HAP-1 (cell line): ENCODE measurements at regions not wholly inside any gene's neighbourhood (a gene's known extent, or its start where the extent isn't known, plus 50 kb on each side); places are given as distances from the start of the nearest gene placed in this dataset.

ENCODE experiments used
- DNase-seq, 2 experiments: peaks; one replicate each; pipeline ENCODE4 v3.0.0-alpha.2; 2016 to 2020; ENCODE audit warnings: low spot score in 2 of 2
- H3K27me3 ChIP-seq: fragments of 250-450 bp; sonication (Bioruptor Pico); 2 replicates; pipeline ENCODE4 v1.5.1; 2020; ENCODE audit warnings: low read depth, mild to moderate bottlenecking, moderate library complexity
- H3K36me3 ChIP-seq: fragments of 250-450 bp; sonication (Bioruptor Pico); replicated peaks from 2 replicates; pipeline ENCODE4 v1.5.1; 2020; ENCODE audit warnings: mild to moderate bottlenecking
- H3K4me1 ChIP-seq: fragments of 250-450 bp; sonication (Bioruptor Pico); 2 replicates; pipeline ENCODE4 v1.5.1; 2020; ENCODE audit warnings: mild to moderate bottlenecking
- H3K4me3 ChIP-seq: fragments of 250-450 bp; sonication (Bioruptor Pico); 2 replicates; pipeline ENCODE4 v1.5.1; 2020; ENCODE audit warnings: mild to moderate bottlenecking, moderate library complexity
- H3K9me3 ChIP-seq: fragments of 250-450 bp; sonication (Bioruptor Pico); 2 replicates; pipeline ENCODE4 v1.5.1; 2020; ENCODE audit warnings: mild to moderate bottlenecking, moderate library complexity
- in situ Hi-C: fragments of 300-500 bp; cut with MboI; formaldehyde crosslinking; loops from 3 replicates; pipeline ENCODE4 v1.14.3; 2020; ENCODE audit warnings: low sequenced_read_pairs, inconsistent platforms, mixed read lengths

- in situ Hi-C loops = no loop called here
- peak; percentile 47 to 81 for DNase-seq
- peaks cover 38% of the 10 kb centered on the region for H3K4me1 ChIP-seq
These were observed 330.2 kb upstream of the CHAC2 start for GRCh38 chr2:53437371-53437770.

DNA sequence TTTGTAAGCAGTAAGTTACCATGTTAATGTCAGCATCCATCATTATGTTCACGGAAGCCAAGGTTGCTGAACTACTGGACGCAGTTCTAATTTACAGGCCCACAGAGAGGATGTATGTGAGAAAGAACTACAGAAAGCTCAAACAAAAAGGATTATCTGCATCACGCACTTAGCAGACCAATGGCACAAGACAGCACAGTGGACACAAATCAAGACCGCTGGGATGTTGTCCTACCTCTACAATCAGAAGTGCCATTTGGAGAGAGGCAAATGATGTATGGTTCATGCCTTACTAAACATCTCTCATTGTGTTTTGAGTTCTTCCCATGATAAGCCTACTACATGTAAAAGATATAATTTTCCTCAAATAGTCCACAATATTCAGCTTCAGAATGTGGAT, 330.7 kb upstream of the CHAC2 start:
- in situ Hi-C loops = no loop called here
- H3K4me1 ChIP-seq = peaks cover 38% of the 10 kb centered on the region
- H3K4me3 ChIP-seq = no peak overlapping the region
- no peaks in the 10 kb centered on the region for H3K9me3 ChIP-seq
- no peaks in the 10 kb centered on the region for H3K27me3 ChIP-seq
- no peaks in the 10 kb centered on the region for H3K36me3 ChIP-seq
- no peak for DNase-seq

More at GRCh38 chr2:53437371-53437770, 330.2 kb upstream of the CHAC2 start:
- Histone ChIP-seq H3K36me3 (no peaks in the 10 kb centered on the region), H3K27me3 (no peaks in the 10 kb centered on the region), H3K4me3 (no peak overlapping the region), H3K9me3 (no peaks in the 10 kb centered on the region)

DNA sequence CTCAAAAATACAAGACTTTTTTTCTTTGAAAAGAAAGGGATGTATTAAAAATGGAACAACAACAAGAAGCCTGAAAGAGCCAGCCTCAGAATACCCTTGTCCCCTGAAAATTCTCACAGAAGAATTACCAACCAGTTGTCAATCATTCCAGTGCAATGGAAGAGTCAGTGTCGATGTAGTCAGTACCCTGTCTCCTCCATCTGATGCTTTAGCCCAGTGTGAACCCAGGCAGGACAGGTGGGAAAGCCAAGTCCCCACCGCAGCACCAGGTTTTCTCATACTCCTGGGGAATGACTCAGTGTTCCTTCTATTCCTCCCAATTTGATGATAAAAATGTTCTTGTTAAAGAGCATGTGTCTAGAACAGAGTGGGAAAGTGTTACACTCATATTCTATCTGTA, 332.0 kb upstream of the CHAC2 start:
- peak in 1 of 2 experiments; percentile 5 for DNase-seq
- in situ Hi-C loops = no loop called here
- H3K9me3 ChIP-seq = no peaks in the 10 kb centered on the region
- no peaks in the 10 kb centered on the region for H3K27me3 ChIP-seq
- no peaks in the 10 kb centered on the region for H3K36me3 ChIP-seq
- peaks cover 38% of the 10 kb centered on the region for H3K4me1 ChIP-seq
- no peak overlapping the region for H3K4me3 ChIP-seq

- no peak overlapping the region for H3K4me3 ChIP-seq
- in situ Hi-C loops = no loop called here
- peaks cover 38% of the 10 kb centered on the region for H3K4me1 ChIP-seq
- H3K27me3 ChIP-seq = no peaks in the 10 kb centered on the region
- H3K9me3 ChIP-seq = no peaks in the 10 kb centered on the region
- no peaks in the 10 kb centered on the region for H3K36me3 ChIP-seq
- DNase-seq = peak in 1 of 2 experiments; percentile 84
These were observed 333.1 kb upstream of the CHAC2 start for GRCh38 chr2:53434466-53434865.

DNA sequence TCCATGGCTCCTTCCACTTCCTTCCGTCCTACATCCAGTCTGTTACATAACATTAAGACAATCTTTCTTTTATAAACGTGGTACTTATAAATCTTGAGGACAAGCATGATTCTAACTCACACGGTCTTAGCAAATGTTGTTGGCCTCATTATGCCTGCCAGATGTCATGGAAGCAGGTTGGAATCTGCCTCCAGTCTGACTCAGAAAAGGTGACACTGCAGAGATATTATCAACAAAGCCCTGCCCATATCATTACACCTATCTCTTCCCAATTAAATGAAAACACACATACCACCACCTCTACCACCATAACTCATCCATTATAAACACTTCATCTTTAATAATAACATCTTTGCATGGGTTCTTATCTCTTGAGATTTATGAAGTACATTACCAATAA, 334.7 kb upstream of the CHAC2 start:
- no peaks in the 10 kb centered on the region for H3K27me3 ChIP-seq
- no peak for DNase-seq
- no peaks in the 10 kb centered on the region for H3K9me3 ChIP-seq
- in situ Hi-C loops = no loop called here
- H3K4me3 ChIP-seq = no peak overlapping the region
- peaks cover 37% of the 10 kb centered on the region for H3K4me1 ChIP-seq
- H3K36me3 ChIP-seq = no peaks in the 10 kb centered on the region

- in situ Hi-C loops = no loop called here
- Histone ChIP-seq H3K9me3 (no peaks in the 10 kb centered on the region), H3K36me3 (no peaks in the 10 kb centered on the region), H3K4me1 (peaks cover 11% of the 10 kb centered on the region), H3K27me3 (no peaks in the 10 kb centered on the region), H3K4me3 (no peak overlapping the region)
- DNase-seq = no peak
These were observed 337.7 kb upstream of the CHAC2 start for GRCh38 chr2:53429901-53430300.

- no peak for DNase-seq
These were observed 342.7 kb upstream of the CHAC2 start for GRCh38 chr2:53424902-53425301.

GRCh38 chr2:53423465-53423864, 344.1 kb upstream of the CHAC2 start:
- no peaks in the 10 kb centered on the region for H3K36me3 ChIP-seq
- no peaks in the 10 kb centered on the region for H3K27me3 ChIP-seq
- in situ Hi-C loops = no loop called here
- H3K4me1 ChIP-seq = no peaks in the 10 kb centered on the region
- DNase-seq = no peak
- H3K9me3 ChIP-seq = no peaks in the 10 kb centered on the region
- no peak overlapping the region for H3K4me3 ChIP-seq

More at GRCh38 chr2:53424902-53425301, 342.7 kb upstream of the CHAC2 start:
- in situ Hi-C loops = no loop called here
- Histone ChIP-seq H3K4me3 (no peak overlapping the region), H3K4me1 (no peaks in the 10 kb centered on the region), H3K27me3 (no peaks in the 10 kb centered on the region), H3K36me3 (no peaks in the 10 kb centered on the region), H3K9me3 (no peaks in the 10 kb centered on the region)

- H3K4me1 ChIP-seq = no peaks in the 10 kb centered on the region
- no peaks in the 10 kb centered on the region for H3K9me3 ChIP-seq
- H3K36me3 ChIP-seq = no peaks in the 10 kb centered on the region
- H3K4me3 ChIP-seq = no peak overlapping the region
- peak; percentile 73 to 74 for DNase-seq
- H3K27me3 ChIP-seq = no peaks in the 10 kb centered on the region
- in situ Hi-C loops = no loop called here
These were observed 344.6 kb upstream of the CHAC2 start for GRCh38 chr2:53422979-53423378.

- Histone ChIP-seq H3K36me3 (no peaks in the 10 kb centered on the region), H3K9me3 (no peaks in the 10 kb centered on the region), H3K4me1 (no peaks in the 10 kb centered on the region), H3K27me3 (no peaks in the 10 kb centered on the region), H3K4me3 (no peak overlapping the region)
- in situ Hi-C loops = no loop called here
- no peak for DNase-seq
These were observed 350.2 kb upstream of the CHAC2 start for GRCh38 chr2:53417385-53417784.

- in situ Hi-C loops = no loop called here
- no peaks in the 10 kb centered on the region for H3K27me3 ChIP-seq
- no peak for DNase-seq
These were observed 360.1 kb upstream of the CHAC2 start for GRCh38 chr2:53407363-53408080.

DNA sequence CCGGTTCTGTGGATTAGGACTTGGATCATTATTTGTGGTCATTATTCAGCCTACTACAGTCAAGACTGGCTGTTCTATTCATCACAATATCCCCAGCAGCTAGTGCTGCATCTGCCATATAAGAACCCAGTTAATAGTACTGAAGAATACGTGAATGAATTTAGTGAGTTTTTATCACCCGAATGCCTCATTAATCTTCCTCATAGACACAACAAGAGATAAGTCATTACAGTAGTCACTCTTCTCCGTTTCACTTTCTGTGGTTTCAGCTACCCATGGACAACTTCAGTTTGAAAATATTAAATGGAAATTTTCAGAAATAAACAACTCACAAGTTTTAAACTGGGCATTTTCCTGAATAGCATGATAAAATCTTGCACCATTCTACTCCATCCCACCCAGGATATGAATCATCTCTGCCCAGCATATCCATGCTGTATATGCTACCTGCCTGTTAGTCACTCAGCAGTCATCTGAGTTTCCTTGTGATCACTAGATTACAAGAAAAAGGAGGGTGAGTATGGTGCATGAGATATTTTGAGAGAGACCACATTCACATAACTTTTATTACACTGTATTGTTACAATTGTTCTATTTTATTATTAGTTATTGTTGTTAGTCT, 363.7 kb upstream of the CHAC2 start:
- in situ Hi-C loops = no loop called here
- no peaks in the 10 kb centered on the region for H3K9me3 ChIP-seq
- H3K4me3 ChIP-seq = no peak overlapping the region
- H3K36me3 ChIP-seq = no peaks in the 10 kb centered on the region
- no peaks in the 10 kb centered on the region for H3K4me1 ChIP-seq
- H3K27me3 ChIP-seq = no peaks in the 10 kb centered on the region
- no peak for DNase-seq

More at GRCh38 chr2:53407363-53408080, 360.1 kb upstream of the CHAC2 start:
- H3K9me3 ChIP-seq = no peaks in the 10 kb centered on the region
- no peaks in the 10 kb centered on the region for H3K4me1 ChIP-seq
- no peaks in the 10 kb centered on the region for H3K36me3 ChIP-seq
- no peak overlapping the region for H3K4me3 ChIP-seq

DNA sequence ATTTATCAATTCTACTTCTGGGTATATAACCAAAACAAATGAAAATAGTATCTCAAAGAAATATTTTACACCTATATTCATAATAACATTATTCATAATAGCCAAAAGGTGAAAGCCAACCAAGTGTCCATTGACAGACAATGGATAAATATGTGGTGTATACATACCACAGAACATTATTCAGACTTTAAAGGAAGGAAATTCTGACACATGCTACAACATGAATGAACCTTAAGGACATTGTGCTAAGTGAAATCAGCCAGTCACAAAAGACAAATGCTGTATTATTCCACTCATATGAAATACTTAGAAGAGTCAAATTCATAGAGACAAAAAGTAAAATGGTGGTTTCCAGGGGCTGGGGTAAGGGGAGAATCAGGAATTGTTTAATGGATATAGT, 370.5 kb upstream of the CHAC2 start:
- no peaks in the 10 kb centered on the region for H3K4me1 ChIP-seq
- in situ Hi-C loops = no loop called here

GRCh38 chr2:53381271-53381670, 386.3 kb upstream of the CHAC2 start:
- no peak for DNase-seq
- Histone ChIP-seq H3K4me3 (no peak overlapping the region), H3K9me3 (no peaks in the 10 kb centered on the region), H3K4me1 (no peaks in the 10 kb centered on the region), H3K36me3 (no peaks in the 10 kb centered on the region), H3K27me3 (no peaks in the 10 kb centered on the region)
- in situ Hi-C loops = no loop called here

More for the DNA sequence above, 370.5 kb upstream of the CHAC2 start:
- Histone ChIP-seq H3K9me3 (no peaks in the 10 kb centered on the region), H3K36me3 (no peaks in the 10 kb centered on the region), H3K27me3 (no peaks in the 10 kb centered on the region), H3K4me3 (no peak overlapping the region)
- DNase-seq = no peak
